Keratinocyte (primary cell): ENCODE measurements at regions not wholly inside any gene's neighbourhood (a gene's known extent, or its start where the extent isn't known, plus 50 kb on each side); places are given as distances from the start of the nearest gene placed in this dataset.

Source experiments
- DNase-seq: peaks from one replicate; pipeline ENCODE4 v3.0.0-alpha.2; 2011; ENCODE audit warnings: low read depth, missing footprints, low spot score
- FAIRE-seq: peaks from 2 replicates; lab custom pipeline; 2011; peaks lifted over from hg19 to GRCh38; lab: Jason Lieb, UNC
- H2AFZ ChIP-seq: 2 replicates; pipeline ENCODE4 v1.6.0; 2012; ENCODE audit warnings: low read length, control low read depth, inconsistent platforms; ENCODE audit not compliant: control insufficient read depth
- H3K27ac ChIP-seq: 2 replicates; pipeline ENCODE4 v1.5.1; 2011; ENCODE audit warnings: low read length; ENCODE audit not compliant: control insufficient read depth, insufficient read depth
- H3K27me3 ChIP-seq: 3 replicates; pipeline ENCODE4 v1.6.0; 2011; ENCODE audit warnings: low read length; ENCODE audit not compliant: control insufficient read depth, insufficient read depth; ENCODE audit errors: extremely low read depth
- H3K36me3 ChIP-seq, 2 experiments: 2 replicates in 1 of 2; 3 replicates in 1 of 2; pipeline ENCODE4 v1.5.1; 2011; ENCODE audit warnings: low read length in 2 of 2, mild to moderate bottlenecking in 1 of 2; ENCODE audit not compliant: control insufficient read depth in 2 of 2, insufficient read depth in 2 of 2; ENCODE audit errors: extremely low read depth in 1 of 2
- H3K4me1 ChIP-seq: 3 replicates; pipeline ENCODE4 v1.5.1; 2011; ENCODE audit warnings: low read length; ENCODE audit not compliant: control insufficient read depth, insufficient read depth; ENCODE audit errors: extremely low read depth
- H3K4me2 ChIP-seq: 3 replicates; pipeline ENCODE4 v1.6.0; 2011; ENCODE audit warnings: low read depth, low read length; ENCODE audit not compliant: control insufficient read depth, insufficient read depth; ENCODE audit errors: extremely low read depth
- H3K4me3 ChIP-seq, 3 experiments: fragments of 200-600 bp in 1 of 3; sonication (generic) in 1 of 3; 2 replicates in 2 of 3; 3 replicates in 1 of 3; pipeline ENCODE4 v1.5.1; 2011 to 2016; ENCODE audit warnings: low read length in 3 of 3, mild to moderate bottlenecking in 3 of 3, control low read depth in 2 of 3, inconsistent platforms in 1 of 3, low read depth in 1 of 3, mixed read lengths in 1 of 3, mixed run types in 1 of 3, moderate library complexity in 1 of 3; ENCODE audit not compliant: control insufficient read depth in 2 of 3, insufficient read depth in 2 of 3; ENCODE audit errors: extremely low read depth in 1 of 3
- H3K79me2 ChIP-seq: 2 replicates; pipeline ENCODE4 v1.6.0; 2012; ENCODE audit warnings: low read length; ENCODE audit not compliant: control insufficient read depth, insufficient read depth
- H3K9ac ChIP-seq: 3 replicates; pipeline ENCODE4 v1.6.0; 2011; ENCODE audit warnings: low read length; ENCODE audit not compliant: control insufficient read depth, insufficient read depth; ENCODE audit errors: extremely low read depth
- H3K9me1 ChIP-seq: 3 replicates; pipeline ENCODE4 v1.6.0; 2011; ENCODE audit warnings: low read length; ENCODE audit not compliant: control insufficient read depth, insufficient read depth; ENCODE audit errors: extremely low read depth
- H3K9me3 ChIP-seq: 2 replicates; pipeline ENCODE4 v1.5.1; 2012; ENCODE audit warnings: low read depth, low read length; ENCODE audit not compliant: control insufficient read depth
- H4K20me1 ChIP-seq: 3 replicates; pipeline ENCODE4 v1.6.0; 2011; ENCODE audit warnings: low read length; ENCODE audit not compliant: control insufficient read depth, insufficient read depth; ENCODE audit errors: extremely low read depth
- EZH2 ChIP-seq: IDR thresholded peaks from one replicate; pipeline ENCODE4 v1.6.1; 2012; ENCODE audit warnings: inconsistent platforms, mild to moderate bottlenecking, low read length, moderate library complexity
- dilution Hi-C: fragments of 300-500 bp; cut with MboI; formaldehyde crosslinking; loops from one replicate; pipeline ENCODE4 v1.7.0; 2020; ENCODE audit warnings: low sequenced_read_pairs; ENCODE audit not compliant: extremely low pct_ligation_motif_present
- TF ChIP-seq, protein P1 (sequence below), 3 experiments: IDR thresholded peaks in 1 of 3; conservative IDR thresholded peaks in 1 of 3; optimal IDR thresholded peaks in 1 of 3; 2 replicates in 2 of 3; 3 replicates in 1 of 3; pipeline versions ENCODE3 to v1.5.1; 2011; ENCODE audit warnings: low read length in 3 of 3, mild to moderate bottlenecking in 3 of 3, moderate library complexity in 2 of 3, control low read depth in 1 of 3, inconsistent platforms in 1 of 3; ENCODE audit not compliant: insufficient read depth in 2 of 3; ENCODE audit errors: extremely low read depth in 1 of 3

DNA sequence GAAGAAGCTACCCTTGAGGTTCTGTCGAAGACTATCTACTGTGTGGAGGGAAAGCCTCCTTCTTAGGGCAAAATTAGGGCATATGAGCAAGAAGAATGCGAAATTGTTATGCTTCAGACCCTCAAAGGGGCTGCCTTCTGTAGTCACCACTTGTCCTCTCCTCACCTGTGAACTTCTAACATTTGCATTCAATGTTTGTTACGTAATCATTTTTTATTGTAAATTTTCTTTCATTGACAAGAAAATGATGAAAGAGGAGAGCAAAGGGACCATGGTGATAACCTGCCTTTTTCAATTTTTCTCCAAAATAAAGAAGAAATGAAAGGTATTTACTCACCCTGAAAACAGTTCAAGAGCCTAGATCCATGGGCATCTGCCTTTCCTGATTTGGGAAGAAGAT is 193.0 kb downstream of the SP3 start:
- Histone ChIP-seq H3K27me3 (no peaks in the 10 kb centered on the region), H4K20me1 (no peaks in the 10 kb centered on the region), H3K4me1 (peaks cover 3% of the 10 kb centered on the region), H3K9ac (no peak overlapping the region), H3K4me2 (no peak overlapping the region), H3K36me3 (no peaks in the 10 kb centered on the region), H3K9me3 (no peaks in the 10 kb centered on the region), H3K9me1 (no peaks in the 10 kb centered on the region), H3K79me2 (no peaks in the 10 kb centered on the region), H3K27ac (no peak overlapping the region), H3K4me3 (no peak overlapping the region), H2AFZ (no peak overlapping the region)
- TF ChIP-seq, protein P1, sequence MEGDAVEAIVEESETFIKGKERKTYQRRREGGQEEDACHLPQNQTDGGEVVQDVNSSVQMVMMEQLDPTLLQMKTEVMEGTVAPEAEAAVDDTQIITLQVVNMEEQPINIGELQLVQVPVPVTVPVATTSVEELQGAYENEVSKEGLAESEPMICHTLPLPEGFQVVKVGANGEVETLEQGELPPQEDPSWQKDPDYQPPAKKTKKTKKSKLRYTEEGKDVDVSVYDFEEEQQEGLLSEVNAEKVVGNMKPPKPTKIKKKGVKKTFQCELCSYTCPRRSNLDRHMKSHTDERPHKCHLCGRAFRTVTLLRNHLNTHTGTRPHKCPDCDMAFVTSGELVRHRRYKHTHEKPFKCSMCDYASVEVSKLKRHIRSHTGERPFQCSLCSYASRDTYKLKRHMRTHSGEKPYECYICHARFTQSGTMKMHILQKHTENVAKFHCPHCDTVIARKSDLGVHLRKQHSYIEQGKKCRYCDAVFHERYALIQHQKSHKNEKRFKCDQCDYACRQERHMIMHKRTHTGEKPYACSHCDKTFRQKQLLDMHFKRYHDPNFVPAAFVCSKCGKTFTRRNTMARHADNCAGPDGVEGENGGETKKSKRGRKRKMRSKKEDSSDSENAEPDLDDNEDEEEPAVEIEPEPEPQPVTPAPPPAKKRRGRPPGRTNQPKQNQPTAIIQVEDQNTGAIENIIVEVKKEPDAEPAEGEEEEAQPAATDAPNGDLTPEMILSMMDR (optimal IDR thresholded peaks at IDR 0.05 in 1 of 3, IDR thresholded peaks at IDR 0.05 in 1 of 3, conservative IDR thresholded peaks at IDR 0.05 in 1 of 3; ENCODE audit: extremely low read depth in 1 of 3, insufficient read depth in 2 of 3, low read length in 3 of 3): no peak
- TF ChIP-seq EZH2: no peak
- no peak for FAIRE-seq
- dilution Hi-C loops: no loop called here
- DNase-seq: no peak

DNA sequence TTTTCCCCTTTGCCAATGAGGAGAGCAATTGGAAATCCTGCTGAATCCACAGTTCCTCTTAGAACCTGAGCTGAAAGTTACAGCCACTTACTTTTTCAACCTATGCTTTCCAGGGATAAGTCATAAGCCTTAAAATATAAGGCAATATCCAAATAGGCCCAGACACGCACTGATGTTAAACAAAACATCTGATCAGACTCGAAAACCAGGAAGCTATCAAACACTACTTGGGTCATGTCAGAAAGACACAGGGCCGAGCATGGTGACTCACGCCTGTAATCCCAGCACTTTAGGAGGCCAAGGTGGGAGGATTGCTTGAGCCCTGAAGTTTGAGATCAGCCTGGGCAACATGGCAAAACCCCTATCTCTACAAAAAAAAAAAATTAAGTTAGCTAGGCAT is 192.1 kb downstream of the SP3 start:
- Histone ChIP-seq H3K79me2 (no peaks in the 10 kb centered on the region), H4K20me1 (no peaks in the 10 kb centered on the region), H3K4me2 (no peak overlapping the region), H3K4me3 (no peak overlapping the region), H3K27ac (no peak overlapping the region), H3K4me1 (peaks cover 3% of the 10 kb centered on the region), H2AFZ (no peak overlapping the region), H3K36me3 (no peaks in the 10 kb centered on the region), H3K27me3 (no peaks in the 10 kb centered on the region), H3K9me3 (no peaks in the 10 kb centered on the region), H3K9me1 (no peaks in the 10 kb centered on the region), H3K9ac (no peak overlapping the region)
- FAIRE-seq (peak; percentile 91), DNase-seq (no peak)
- TF ChIP-seq EZH2: no peak
- TF ChIP-seq, protein P1 (optimal IDR thresholded peaks at IDR 0.05 in 1 of 3, IDR thresholded peaks at IDR 0.05 in 1 of 3, conservative IDR thresholded peaks at IDR 0.05 in 1 of 3; ENCODE audit: extremely low read depth in 1 of 3, insufficient read depth in 2 of 3, low read length in 3 of 3): no peak
- dilution Hi-C loops: no loop called here
